ENCODE measurements at regions not wholly inside any gene's neighbourhood (a gene's known extent, or its start where the extent isn't known, plus 50 kb on each side); places are given as distances from the start of the nearest gene placed in this dataset.
"Not testable (repeated sequence)": the region's sequence is repeated elsewhere in the genome, so short reads cannot be mapped to it uniquely, and the experiment has no call there.

GRCh38 chr14:81614302-81614701 is 80.6 kb upstream of the SEL1L start:
- H3K36me3 Mint-ChIP-seq; H3K4me3 Mint-ChIP-seq; H3K4me1 ChIP-seq (ENCODE audit: control insufficient read depth in 1 of 2, extremely low read depth in 1 of 2, insufficient read depth in 2 of 2, low read length in 2 of 2); POLR2A ChIA-PET; H3K27ac ChIP-seq (ENCODE audit: low read length); H3K9me3 Mint-ChIP-seq; H3K36me3 ChIP-seq (ENCODE audit: control insufficient read depth in 2 of 2, extremely low read depth in 1 of 2, insufficient read depth in 1 of 2, low read length in 1 of 2); H3K9me3 ChIP-seq; H3K27me3 ChIP-seq (replicated peaks in 1 of 2; ENCODE audit: control insufficient read depth in 2 of 2, extremely low read depth in 1 of 2, insufficient read depth in 2 of 2, low read length in 1 of 2); DNase-seq; CTCF ChIA-PET; ATAC-seq (replicated peaks in 1 of 4); H3K4me1 Mint-ChIP-seq; H3K4me3 ChIP-seq (ENCODE audit: control insufficient read depth in 1 of 2, extremely low read depth in 1 of 2, low read length in 1 of 2); H3K27ac Mint-ChIP-seq; H3K27me3 Mint-ChIP-seq: not testable (repeated sequence)
- WGBS (ENCODE audit: insufficient coverage) = 91% methylated on average over 4 of the region's 9 CpGs

GRCh38 chr14:81618695-81619094 is 85.0 kb upstream of the SEL1L start:
- no peaks in the 10 kb centered on the region for H3K4me1 Mint-ChIP-seq
- H3K27me3 ChIP-seq (replicated peaks in 1 of 2; ENCODE audit: control insufficient read depth in 2 of 2, extremely low read depth in 1 of 2, insufficient read depth in 2 of 2, low read length in 1 of 2) = no peaks in the 10 kb centered on the region
- no peak overlapping the region for H3K27ac Mint-ChIP-seq
- CTCF ChIA-PET = no interaction called here
- no peaks in the 10 kb centered on the region for H3K9me3 ChIP-seq
- POLR2A ChIA-PET = no interaction called here
- no peaks in the 10 kb centered on the region for H3K36me3 ChIP-seq (ENCODE audit: control insufficient read depth in 2 of 2, extremely low read depth in 1 of 2, insufficient read depth in 1 of 2, low read length in 1 of 2)
- H3K36me3 Mint-ChIP-seq = no peaks in the 10 kb centered on the region
- H3K9me3 Mint-ChIP-seq = no peaks in the 10 kb centered on the region
- DNase-seq = no peak
- H3K4me3 ChIP-seq (ENCODE audit: control insufficient read depth in 1 of 2, extremely low read depth in 1 of 2, low read length in 1 of 2) = no peak overlapping the region
- H3K27me3 Mint-ChIP-seq = peaks cover 0 to 12% of the 10 kb centered on the region in 2 donors
- 89% methylated on average over 3 of the region's 3 CpGs for WGBS (ENCODE audit: insufficient coverage)
- no peak overlapping the region for H3K4me3 Mint-ChIP-seq
- ATAC-seq (replicated peaks in 1 of 4) = no peak
- H3K4me1 ChIP-seq (ENCODE audit: control insufficient read depth in 1 of 2, extremely low read depth in 1 of 2, insufficient read depth in 2 of 2, low read length in 2 of 2) = no peaks in the 10 kb centered on the region
- no peak overlapping the region for H3K27ac ChIP-seq (ENCODE audit: low read length)

DNA sequence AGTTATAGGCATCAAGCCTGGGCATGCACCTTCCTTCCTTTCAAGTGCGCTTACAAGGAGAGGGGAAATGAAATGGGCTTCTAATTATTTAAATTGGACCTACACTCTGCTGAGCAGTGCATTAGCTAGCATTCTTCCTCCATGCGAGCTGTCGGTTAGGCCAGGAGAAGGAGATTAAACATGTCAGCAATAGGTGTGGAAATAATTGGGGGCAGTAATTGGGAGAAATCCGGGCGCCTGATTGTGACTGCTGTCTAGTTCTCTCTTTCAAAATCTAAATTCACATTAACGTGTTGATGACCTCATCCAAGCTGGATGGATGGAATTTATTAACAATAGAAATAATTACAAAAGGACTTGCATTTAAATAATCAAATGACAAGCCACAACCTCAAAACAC is 86.2 kb upstream of the SEL1L start:
- no peak for DNase-seq
- H3K4me1 Mint-ChIP-seq = no peaks in the 10 kb centered on the region

DNA sequence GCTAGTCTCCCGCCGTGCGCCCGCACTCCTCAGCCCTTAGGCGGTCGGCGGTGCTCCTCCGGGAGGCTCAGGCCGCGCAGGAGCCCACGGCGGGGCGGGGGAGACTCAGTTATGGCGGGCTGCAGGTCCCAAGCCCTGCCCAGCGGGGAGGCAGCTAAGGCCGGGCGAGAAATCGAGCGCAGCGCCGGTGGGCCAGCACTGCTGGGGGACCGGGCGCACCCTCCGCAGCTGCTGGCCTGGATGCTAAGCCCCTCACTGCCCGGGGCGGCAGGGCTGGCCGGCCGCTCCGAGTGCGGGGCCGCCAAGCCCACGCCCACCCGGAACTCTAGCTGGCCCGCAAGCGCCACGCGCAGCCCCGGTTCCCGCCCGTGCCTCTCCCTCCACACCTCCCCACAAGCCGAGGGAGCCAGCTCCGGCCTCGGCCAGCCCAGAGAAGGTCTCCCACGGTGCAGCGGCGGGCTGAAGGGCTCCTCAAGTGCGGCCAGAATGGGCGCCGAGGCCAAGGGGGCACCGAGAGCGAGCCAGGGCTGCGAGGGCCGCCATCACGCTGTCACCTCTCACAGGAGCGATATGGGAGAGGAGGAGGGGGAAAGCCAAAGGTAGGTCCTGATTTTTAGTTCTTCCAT is 90.2 kb upstream of the SEL1L start:
- H3K4me3 ChIP-seq (ENCODE audit: control insufficient read depth in 1 of 2, extremely low read depth in 1 of 2, low read length in 1 of 2); H3K27ac ChIP-seq (ENCODE audit: low read length); H3K4me1 Mint-ChIP-seq; H3K36me3 ChIP-seq (ENCODE audit: control insufficient read depth in 2 of 2, extremely low read depth in 1 of 2, insufficient read depth in 1 of 2, low read length in 1 of 2); H3K9me3 ChIP-seq; DNase-seq; H3K27ac Mint-ChIP-seq; H3K36me3 Mint-ChIP-seq; H3K9me3 Mint-ChIP-seq; H3K4me3 Mint-ChIP-seq; CTCF ChIA-PET; H3K27me3 ChIP-seq (replicated peaks in 1 of 2; ENCODE audit: control insufficient read depth in 2 of 2, extremely low read depth in 1 of 2, insufficient read depth in 2 of 2, low read length in 1 of 2); H3K4me1 ChIP-seq (ENCODE audit: control insufficient read depth in 1 of 2, extremely low read depth in 1 of 2, insufficient read depth in 2 of 2, low read length in 2 of 2); ATAC-seq (replicated peaks in 1 of 4); POLR2A ChIA-PET: not testable (repeated sequence)
- peaks cover 4 to 16% of the 10 kb centered on the region in 2 donors for H3K27me3 Mint-ChIP-seq
- 94% methylated on average over 40 of the region's 55 CpGs for whole genome bisulfite sequencing (ENCODE audit: insufficient coverage)

More for the DNA sequence above, 86.2 kb upstream of the SEL1L start:
- Mint-ChIP-seq H3K36me3 (no peaks in the 10 kb centered on the region), H3K9me3 (no peaks in the 10 kb centered on the region), H3K27ac (no peak overlapping the region), H3K4me3 (no peak overlapping the region), H3K27me3 (peaks cover 0 to 19% of the 10 kb centered on the region in 2 donors)
- no peaks in the 10 kb centered on the region for H3K9me3 ChIP-seq
- H3K27ac ChIP-seq (ENCODE audit: low read length) = no peak overlapping the region
- ChIA-PET CTCF (interaction anchor here in 1 of 2 donors (0.6 kb wide), 1 partner anchor 138 kb away, joined by 5 read pairs; no protein-coding TSS in a partner anchor), POLR2A (no interaction called here)
- ATAC-seq (replicated peaks in 1 of 4) = no peak
- H3K36me3 ChIP-seq (ENCODE audit: control insufficient read depth in 2 of 2, extremely low read depth in 1 of 2, insufficient read depth in 1 of 2, low read length in 1 of 2) = no peaks in the 10 kb centered on the region
- H3K4me3 ChIP-seq (ENCODE audit: control insufficient read depth in 1 of 2, extremely low read depth in 1 of 2, low read length in 1 of 2) = no peak overlapping the region
- H3K4me1 ChIP-seq (ENCODE audit: control insufficient read depth in 1 of 2, extremely low read depth in 1 of 2, insufficient read depth in 2 of 2, low read length in 2 of 2) = no peaks in the 10 kb centered on the region
- H3K27me3 ChIP-seq (replicated peaks in 1 of 2; ENCODE audit: control insufficient read depth in 2 of 2, extremely low read depth in 1 of 2, insufficient read depth in 2 of 2, low read length in 1 of 2) = no peaks in the 10 kb centered on the region
- 100% methylated on average over 1 of the region's 6 CpGs for WGBS (ENCODE audit: insufficient coverage)

DNA sequence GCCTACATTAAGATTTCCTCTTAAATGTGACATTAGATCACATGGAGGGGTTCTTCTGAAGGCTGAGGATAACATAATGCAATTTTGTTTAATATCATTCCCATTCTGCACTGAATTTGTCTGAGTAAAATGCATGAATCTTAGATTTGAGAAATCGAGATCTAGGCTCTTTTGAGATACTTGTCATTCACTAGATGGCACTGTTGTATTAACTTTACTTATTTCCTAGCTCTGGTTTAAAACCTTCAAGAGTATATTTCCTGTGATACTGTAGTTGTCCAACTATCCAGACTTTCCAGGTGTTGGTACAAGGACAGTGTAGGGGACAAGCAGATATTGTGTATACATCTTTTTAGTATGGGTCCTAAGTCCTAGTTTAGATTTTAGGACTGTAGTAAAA is 91.7 kb upstream of the SEL1L start:
- Mint-ChIP-seq H3K27ac (no peak overlapping the region), H3K4me1 (no peaks in the 10 kb centered on the region), H3K27me3 (peaks cover 4 to 13% of the 10 kb centered on the region in 2 donors), H3K4me3 (no peak overlapping the region), H3K36me3 (no peaks in the 10 kb centered on the region), H3K9me3 (no peaks in the 10 kb centered on the region)
- no peak for ATAC-seq (replicated peaks in 1 of 4)
- DNase-seq = peak in 1 of 35 experiments; percentile 11
- no peaks in the 10 kb centered on the region for H3K36me3 ChIP-seq (ENCODE audit: control insufficient read depth in 2 of 2, extremely low read depth in 1 of 2, insufficient read depth in 1 of 2, low read length in 1 of 2)
- H3K9me3 ChIP-seq = no peaks in the 10 kb centered on the region
- no CpG with 5 or more reads among the region's 1 CpG for whole genome bisulfite sequencing (ENCODE audit: insufficient coverage)
- H3K27me3 ChIP-seq (replicated peaks in 1 of 2; ENCODE audit: control insufficient read depth in 2 of 2, extremely low read depth in 1 of 2, insufficient read depth in 2 of 2, low read length in 1 of 2) = no peaks in the 10 kb centered on the region
- POLR2A ChIA-PET = no interaction called here
- H3K27ac ChIP-seq (ENCODE audit: low read length) = no peak overlapping the region
- CTCF ChIA-PET = interaction anchor here in 1 of 2 donors (0.9 kb wide), 1 partner anchor 24 kb away, joined by 3 read pairs; no protein-coding TSS in a partner anchor
- no peaks in the 10 kb centered on the region for H3K4me1 ChIP-seq (ENCODE audit: control insufficient read depth in 1 of 2, extremely low read depth in 1 of 2, insufficient read depth in 2 of 2, low read length in 2 of 2)
- no peak overlapping the region for H3K4me3 ChIP-seq (ENCODE audit: control insufficient read depth in 1 of 2, extremely low read depth in 1 of 2, low read length in 1 of 2)

GRCh38 chr14:81632157-81632556 is 98.5 kb upstream of the SEL1L start:
- Histone ChIP-seq H3K27ac (ENCODE audit: low read length) (no peak overlapping the region), H3K36me3 (ENCODE audit: control insufficient read depth in 2 of 2, extremely low read depth in 1 of 2, insufficient read depth in 1 of 2, low read length in 1 of 2) (no peaks in the 10 kb centered on the region), H3K4me3 (ENCODE audit: control insufficient read depth in 1 of 2, extremely low read depth in 1 of 2, low read length in 1 of 2) (no peak overlapping the region), H3K9me3 (no peaks in the 10 kb centered on the region), H3K4me1 (ENCODE audit: control insufficient read depth in 1 of 2, extremely low read depth in 1 of 2, insufficient read depth in 2 of 2, low read length in 2 of 2) (no peaks in the 10 kb centered on the region), H3K27me3 (replicated peaks in 1 of 2; ENCODE audit: control insufficient read depth in 2 of 2, extremely low read depth in 1 of 2, insufficient read depth in 2 of 2, low read length in 1 of 2) (no peaks in the 10 kb centered on the region)
- CTCF ChIA-PET = no interaction called here
- no peak for ATAC-seq (replicated peaks in 1 of 4)
- no peaks in the 10 kb centered on the region for H3K27me3 Mint-ChIP-seq
- POLR2A ChIA-PET = no interaction called here
- no peak overlapping the region for H3K27ac Mint-ChIP-seq
- H3K9me3 Mint-ChIP-seq = no peaks in the 10 kb centered on the region
- no peaks in the 10 kb centered on the region for H3K4me1 Mint-ChIP-seq
- DNase-seq = no peak
- no peak overlapping the region for H3K4me3 Mint-ChIP-seq
- H3K36me3 Mint-ChIP-seq = no peaks in the 10 kb centered on the region

DNA sequence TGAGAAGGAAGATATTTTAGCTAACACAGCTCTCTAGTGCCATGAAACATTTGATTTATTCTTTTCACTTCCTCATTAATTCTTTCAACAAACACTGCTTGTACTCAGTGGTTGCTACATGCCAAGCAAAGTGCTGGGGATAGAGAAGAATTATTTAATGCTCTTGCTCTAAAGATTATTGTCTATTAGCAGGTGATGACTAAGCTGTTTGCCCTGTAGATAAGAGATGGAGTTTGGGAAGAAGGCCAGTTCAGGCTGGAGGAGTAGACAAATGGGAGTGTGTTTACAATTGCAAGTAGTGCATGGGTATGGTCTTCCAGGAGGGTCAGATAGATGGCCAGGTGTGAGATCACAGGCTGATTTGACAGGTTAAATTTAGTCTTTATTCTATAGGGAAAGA is 99.8 kb upstream of the SEL1L start:
- no peaks in the 10 kb centered on the region for H3K36me3 Mint-ChIP-seq
- H3K27ac Mint-ChIP-seq = no peak overlapping the region
- H3K4me3 Mint-ChIP-seq = no peak overlapping the region
- Histone ChIP-seq H3K4me1 (ENCODE audit: control insufficient read depth in 1 of 2, extremely low read depth in 1 of 2, insufficient read depth in 2 of 2, low read length in 2 of 2) (no peaks in the 10 kb centered on the region), H3K9me3 (no peaks in the 10 kb centered on the region), H3K36me3 (ENCODE audit: control insufficient read depth in 2 of 2, extremely low read depth in 1 of 2, insufficient read depth in 1 of 2, low read length in 1 of 2) (no peaks in the 10 kb centered on the region), H3K4me3 (ENCODE audit: control insufficient read depth in 1 of 2, extremely low read depth in 1 of 2, low read length in 1 of 2) (no peak overlapping the region), H3K27ac (ENCODE audit: low read length) (no peak overlapping the region), H3K27me3 (replicated peaks in 1 of 2; ENCODE audit: control insufficient read depth in 2 of 2, extremely low read depth in 1 of 2, insufficient read depth in 2 of 2, low read length in 1 of 2) (no peaks in the 10 kb centered on the region)
- DNase-seq (no peak), ATAC-seq (replicated peaks in 1 of 4) (no peak)
- CTCF ChIA-PET = no interaction called here
- no peaks in the 10 kb centered on the region for H3K9me3 Mint-ChIP-seq
- H3K4me1 Mint-ChIP-seq = no peaks in the 10 kb centered on the region
- POLR2A ChIA-PET = no interaction called here
- no peaks in the 10 kb centered on the region for H3K27me3 Mint-ChIP-seq
